GM23338 (cell line): ENCODE measurements at regions not wholly inside any gene's neighbourhood (a gene's known extent, or its start where the extent isn't known, plus 50 kb on each side); places are given as distances from the start of the nearest gene placed in this dataset.

ENCODE experiments used
- ATAC-seq: fragments of 200-7000 bp; cut with Tn5 transposase; 3 replicates; pipeline ENCODE4 v1.9.1; 2020
- DNase-seq: peaks from one replicate; pipeline ENCODE4 v3.0.0-alpha.2; 2015; ENCODE audit warnings: low spot score
- H2AFZ ChIP-seq: fragments of 200-600 bp; sonication (generic); 2 replicates; pipeline ENCODE4 v1.8.0; 2016; ENCODE audit warnings: antibody characterized with exemption, mild to moderate bottlenecking, moderate library complexity
- H3F3A ChIP-seq: fragments of 200-600 bp; sonication (generic); replicated peaks from 2 replicates; pipeline ENCODE4 v1.8.0; 2017; ENCODE audit warnings: antibody characterized with exemption, mixed run types, low read depth
- H3K27ac ChIP-seq: fragments of 200-600 bp; sonication (generic); 2 replicates; pipeline ENCODE4 v1.6.1; 2016; ENCODE audit warnings: low read depth
- H3K27me3 ChIP-seq: fragments of 200-600 bp; sonication (generic); 2 replicates; pipeline ENCODE4 v1.8.0; 2016; ENCODE audit warnings: mild to moderate bottlenecking, mixed run types, moderate library complexity; ENCODE audit not compliant: insufficient read depth
- H3K36me3 ChIP-seq: fragments of 200-600 bp; sonication (generic); 2 replicates; pipeline ENCODE4 v1.8.0; 2016; ENCODE audit warnings: mild to moderate bottlenecking; ENCODE audit not compliant: insufficient read depth
- H3K4me1 ChIP-seq: fragments of 200-600 bp; sonication (generic); 2 replicates; pipeline ENCODE4 v1.8.0; 2016; ENCODE audit warnings: mild to moderate bottlenecking, moderate library complexity; ENCODE audit not compliant: insufficient read depth
- H3K4me2 ChIP-seq: fragments of 200-600 bp; sonication (generic); 2 replicates; pipeline ENCODE4 v1.7.1; 2017; ENCODE audit warnings: mixed run types
- H3K4me3 ChIP-seq: fragments of 200-600 bp; sonication (generic); 2 replicates; pipeline ENCODE4 v1.6.1; 2016; ENCODE audit warnings: mixed run types
- H3K79me2 ChIP-seq: fragments of 200-600 bp; sonication (generic); replicated peaks from 2 replicates; pipeline ENCODE4 v1.8.0; 2017; ENCODE audit warnings: mild to moderate bottlenecking; ENCODE audit not compliant: insufficient read depth
- H3K9me2 ChIP-seq: fragments of 200-600 bp; sonication (generic); 2 replicates; pipeline ENCODE4 v1.8.0; 2017; ENCODE audit not compliant: insufficient read depth
- H4K20me1 ChIP-seq: fragments of 200-600 bp; sonication (generic); replicated peaks from 2 replicates; pipeline ENCODE4 v1.8.0; 2017; ENCODE audit warnings: mild to moderate bottlenecking; ENCODE audit not compliant: insufficient read depth
- H3K27ac Mint-ChIP-seq: 2 replicates; pipeline ENCODE4 v1.8.0; 2020; ENCODE audit warnings: inconsistent platforms, mild to moderate bottlenecking, moderate library complexity, mixed read lengths
- H3K27me3 Mint-ChIP-seq: 3 replicates; pipeline ENCODE4 v1.8.0; 2022; ENCODE audit warnings: low read depth, mild to moderate bottlenecking, moderate library complexity, mixed read lengths, inconsistent platforms; ENCODE audit not compliant: insufficient read depth, poor library complexity
- H3K36me3 Mint-ChIP-seq: 3 replicates; pipeline ENCODE4 v1.8.0; 2021; ENCODE audit warnings: low read depth, mild to moderate bottlenecking, inconsistent platforms, moderate library complexity, mixed read lengths
- H3K4me1 Mint-ChIP-seq: 3 replicates; pipeline ENCODE4 v1.8.0; 2020; ENCODE audit warnings: mild to moderate bottlenecking, inconsistent platforms, mixed read lengths
- H3K4me3 Mint-ChIP-seq: 3 replicates; pipeline ENCODE4 v1.8.0; 2021; ENCODE audit warnings: moderate library complexity, mild to moderate bottlenecking, inconsistent platforms, mixed read lengths
- H3K9me3 Mint-ChIP-seq: 3 replicates; pipeline ENCODE4 v1.8.0; 2020; ENCODE audit warnings: moderate library complexity, mild to moderate bottlenecking, inconsistent platforms, mixed read lengths
- CREB1 ChIP-seq: fragments of 250-450 bp; sonication (Bioruptor Pico); IDR thresholded peaks from 2 replicates; pipeline ENCODE4 v1.5.0; 2020; ENCODE audit warnings: low read depth, mild to moderate bottlenecking, moderate library complexity
- CTCF ChIP-seq, 2 experiments: fragments of 200-600 bp in 1 of 2; sonication (generic) in 1 of 2; conservative IDR thresholded peaks; 2 replicates each; pipeline versions ENCODE4 v1.5.1 to v1.6.1; 2016 to 2017; ENCODE audit warnings: antibody characterized with exemption in 2 of 2, low read depth in 2 of 2, mild to moderate bottlenecking in 2 of 2, moderate library complexity in 1 of 2
- ETS1 ChIP-seq: IDR thresholded peaks from 2 replicates; pipeline ENCODE4 v1.6.1; 2016; ENCODE audit warnings: antibody characterized with exemption
- EZH2 ChIP-seq: fragments of 200-600 bp; sonication (generic); IDR thresholded peaks from one replicate; pipeline ENCODE4 v1.8.0; 2017; ENCODE audit warnings: antibody characterized with exemption, mild to moderate bottlenecking, low read depth; ENCODE audit not compliant: unreplicated experiment
- EZH2phosphoT487 ChIP-seq: fragments of 200-600 bp; sonication (generic); IDR thresholded peaks from one replicate; pipeline ENCODE4 v1.8.1; 2018; ENCODE audit warnings: antibody characterized with exemption; ENCODE audit not compliant: unreplicated experiment
- JUNB ChIP-seq: IDR thresholded peaks from one replicate; pipeline ENCODE4 v1.6.1; 2016; ENCODE audit warnings: antibody characterized with exemption; ENCODE audit not compliant: unreplicated experiment
- NANOG ChIP-seq: IDR thresholded peaks from 2 replicates; pipeline ENCODE4 v1.6.1; 2016; ENCODE audit warnings: antibody characterized with exemption, borderline replicate concordance
- POLR2AphosphoS5 ChIP-seq: IDR thresholded peaks from 2 replicates; pipeline ENCODE4 v1.6.1; 2016; ENCODE audit warnings: antibody characterized with exemption, low read depth
- REST ChIP-seq: IDR thresholded peaks from one replicate; pipeline ENCODE4 v1.6.1; 2018; ENCODE audit warnings: antibody characterized with exemption; ENCODE audit not compliant: unreplicated experiment
- STAT1 ChIP-seq: IDR thresholded peaks from one replicate; pipeline ENCODE4 v1.6.1; 2016; ENCODE audit warnings: antibody characterized with exemption; ENCODE audit not compliant: unreplicated experiment
- ZNF114 ChIP-seq: fragments of 250-450 bp; sonication (Bioruptor Pico); IDR thresholded peaks from 2 replicates; pipeline ENCODE4 v1.5.0; 2020; ENCODE audit warnings: mild to moderate bottlenecking, moderate library complexity
- ZNF331 ChIP-seq: fragments of 250-450 bp; sonication (Bioruptor Pico); IDR thresholded peaks from 2 replicates; pipeline ENCODE4 v1.5.0; 2020; ENCODE audit warnings: low read depth, mild to moderate bottlenecking, moderate library complexity

- H3K36me3 Mint-ChIP-seq, result peaks cover 5% of the 10 kb centered on the region; the same call in 2 of the 3 replicates
- no peak overlapping the region for H3K27ac Mint-ChIP-seq
- Histone ChIP-seq H3K4me3 (no peak overlapping the region), H3F3A (no peaks in the 10 kb centered on the region), H2AFZ (no peak overlapping the region), H3K27me3 (no peaks in the 10 kb centered on the region), H3K36me3 (no peaks in the 10 kb centered on the region), H4K20me1 (no peaks in the 10 kb centered on the region), H3K79me2 (peaks cover 4% of the 10 kb centered on the region), H3K27ac (no peak overlapping the region), H3K4me1 (no peaks in the 10 kb centered on the region), H3K4me2 (no peak overlapping the region), H3K9me2 (peaks cover 3% of the 10 kb centered on the region)
- no peak overlapping the region for H3K4me3 Mint-ChIP-seq
- TF ChIP-seq NANOG (no peak), CTCF (conservative IDR thresholded peaks at IDR 0.05; ENCODE audit: low read depth in 2 of 2) (no peak), ETS1 (no peak), CREB1 (CRISPR knock-in tag) (no peak)
- peaks cover 5% of the 10 kb centered on the region for H3K27me3 Mint-ChIP-seq
- DNase-seq (no peak), ATAC-seq (no peak)
- H3K4me1 Mint-ChIP-seq, result no peaks in the 10 kb centered on the region; the same call in 2 of the 3 replicates
- peaks cover 11% of the 10 kb centered on the region for H3K9me3 Mint-ChIP-seq
These were observed 195.5 kb upstream of the CCL2 start for GRCh38 chr17:34059423-34060220.

GRCh38 chr17:34066528-34066927 is 188.6 kb upstream of the CCL2 start:
- Mint-ChIP-seq H3K36me3 (peaks cover under 1% of the 10 kb centered on the region; the same call in 2 of the 3 replicates), H3K9me3 (peaks cover 10% of the 10 kb centered on the region; the same call in 2 of the 3 replicates), H3K27ac (no peak overlapping the region), H3K4me3 (no peak overlapping the region), H3K27me3 (peaks cover 3% of the 10 kb centered on the region), H3K4me1 (no peaks in the 10 kb centered on the region)
- H3K79me2 ChIP-seq, result no peaks in the 10 kb centered on the region; the same call in 1 of the 2 replicates
- no peak for ATAC-seq
- no peaks in the 10 kb centered on the region for H3K4me1 ChIP-seq
- H3K4me3 ChIP-seq, result no peak overlapping the region
- H3K27me3 ChIP-seq, result no peaks in the 10 kb centered on the region
- peaks cover 11% of the 10 kb centered on the region; the same call in 1 of the 2 replicates for H3K9me2 ChIP-seq
- no peak for DNase-seq
- H3F3A ChIP-seq, result no peaks in the 10 kb centered on the region
- H4K20me1 ChIP-seq, result no peaks in the 10 kb centered on the region
- no peak overlapping the region for H3K4me2 ChIP-seq
- H3K27ac ChIP-seq, result no peak overlapping the region
- H3K36me3 ChIP-seq, result no peaks in the 10 kb centered on the region
- no peak overlapping the region for H2AFZ ChIP-seq
- TF ChIP-seq ZNF331 (CRISPR knock-in tag) (no peak), NANOG (no peak), STAT1 (no peak), CTCF (conservative IDR thresholded peaks at IDR 0.05; ENCODE audit: low read depth in 2 of 2) (no peak), POLR2AphosphoS5 (no peak), ZNF114 (CRISPR knock-in tag) (no peak), JUNB (no peak), ETS1 (no peak), EZH2phosphoT487 (no peak), REST (no peak), CREB1 (CRISPR knock-in tag) (no peak), EZH2 (no peak)
